ENCODE measurements at regions not wholly inside any gene's neighbourhood (a gene's known extent, or its start where the extent isn't known, plus 50 kb on each side); places are given as distances from the start of the nearest gene placed in this dataset.

DNA sequence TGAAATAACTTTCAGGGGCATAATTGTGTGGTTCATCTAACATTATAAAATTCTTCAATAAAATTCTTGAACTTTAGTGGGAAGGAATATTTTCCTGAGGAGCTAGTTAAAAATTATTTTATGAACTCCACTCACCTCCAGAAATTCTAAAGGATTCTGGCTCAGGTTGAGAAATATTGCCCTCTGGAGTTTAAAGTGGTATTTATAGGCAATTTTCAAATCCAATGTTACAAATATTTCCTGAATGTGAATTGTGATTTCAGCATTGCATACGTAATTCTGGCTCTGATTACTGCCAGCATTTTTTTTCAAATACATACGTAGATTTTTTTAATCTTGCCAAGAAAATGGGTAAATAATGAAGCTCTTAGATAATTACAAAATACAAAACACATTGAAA, 598.2 kb upstream of the ANO3 start:
- intact Hi-C loops (cut with micrococcal nuclease), result no loop called here
- H3K9me2 ChIP-seq (ENCODE audit: insufficient read depth), result no peaks in the 10 kb centered on the region

More for the DNA sequence above, 598.2 kb upstream of the ANO3 start:
- Histone ChIP-seq H3K9ac (ENCODE audit: low read length) (no peak overlapping the region), H2AFZ (ENCODE audit: low read depth, low read length, poor library complexity, severe bottlenecking) (no peak overlapping the region), H3K27me3 (ENCODE audit: insufficient read depth, low read length) (no peaks in the 10 kb centered on the region), H3K9me3 (ENCODE audit: control insufficient read depth in 1 of 2, insufficient read depth in 1 of 2, low read depth in 1 of 2, low read length in 2 of 2) (peaks cover 0 to 8% of the 10 kb centered on the region in 2 experiments; a peak in 1 of 4 replicates), H3K4me2 (ENCODE audit: low read length) (no peak overlapping the region), H3K36me3 (ENCODE audit: control insufficient read depth in 1 of 2, insufficient read depth in 2 of 2, low read length in 2 of 2) (no peaks in the 10 kb centered on the region), H4K20me1 (ENCODE audit: insufficient read depth) (no peaks in the 10 kb centered on the region), H3K79me2 (ENCODE audit: insufficient read depth, low read length) (no peaks in the 10 kb centered on the region), H3K4me3 (replicated peaks in 1 of 2; ENCODE audit: low read depth in 1 of 2, low read length in 2 of 2) (no peak overlapping the region), H3K4me1 (ENCODE audit: control insufficient read depth in 1 of 2, insufficient read depth in 2 of 2, low read length in 2 of 2) (no peaks in the 10 kb centered on the region), H3K27ac (ENCODE audit: low read depth, low read length) (no peak overlapping the region)
- RAD21 ChIA-PET (ENCODE audit: low non-redundant PET in 1 of 2, low total read pairs in 2 of 2, uncharacterized antibody in 2 of 2, unreplicated experiment in 2 of 2), result no interaction called here
- DNase-seq (ENCODE audit: low read depth, low spot score) (no peak), ATAC-seq (no peak)
- POLR2A ChIA-PET, result no interaction called here
- CTCF ChIA-PET, result no interaction called here
- BruUV-seq (replicated peaks), result no TSS peak
- TF ChIP-seq, protein P1, sequence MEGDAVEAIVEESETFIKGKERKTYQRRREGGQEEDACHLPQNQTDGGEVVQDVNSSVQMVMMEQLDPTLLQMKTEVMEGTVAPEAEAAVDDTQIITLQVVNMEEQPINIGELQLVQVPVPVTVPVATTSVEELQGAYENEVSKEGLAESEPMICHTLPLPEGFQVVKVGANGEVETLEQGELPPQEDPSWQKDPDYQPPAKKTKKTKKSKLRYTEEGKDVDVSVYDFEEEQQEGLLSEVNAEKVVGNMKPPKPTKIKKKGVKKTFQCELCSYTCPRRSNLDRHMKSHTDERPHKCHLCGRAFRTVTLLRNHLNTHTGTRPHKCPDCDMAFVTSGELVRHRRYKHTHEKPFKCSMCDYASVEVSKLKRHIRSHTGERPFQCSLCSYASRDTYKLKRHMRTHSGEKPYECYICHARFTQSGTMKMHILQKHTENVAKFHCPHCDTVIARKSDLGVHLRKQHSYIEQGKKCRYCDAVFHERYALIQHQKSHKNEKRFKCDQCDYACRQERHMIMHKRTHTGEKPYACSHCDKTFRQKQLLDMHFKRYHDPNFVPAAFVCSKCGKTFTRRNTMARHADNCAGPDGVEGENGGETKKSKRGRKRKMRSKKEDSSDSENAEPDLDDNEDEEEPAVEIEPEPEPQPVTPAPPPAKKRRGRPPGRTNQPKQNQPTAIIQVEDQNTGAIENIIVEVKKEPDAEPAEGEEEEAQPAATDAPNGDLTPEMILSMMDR (IDR thresholded peaks at IDR 0.05 in 2 of 3, conservative IDR thresholded peaks at IDR 0.05 in 1 of 3; ENCODE audit: borderline replicate concordance in 1 of 3, insufficient read depth in 1 of 3, low read depth in 2 of 3, low read length in 2 of 3), result no peak
- TF ChIP-seq SIN3A (IDR thresholded peaks at IDR 0.05; ENCODE audit: low read depth) (no peak), POLR2A (IDR thresholded peaks at IDR 0.05; ENCODE audit: borderline replicate concordance, extremely low read depth, insufficient read depth, insufficient read length) (no peak), RAD21 (IDR thresholded peaks at IDR 0.05; ENCODE audit: low read depth) (no peak)
- TF ChIP-seq, protein P2, sequence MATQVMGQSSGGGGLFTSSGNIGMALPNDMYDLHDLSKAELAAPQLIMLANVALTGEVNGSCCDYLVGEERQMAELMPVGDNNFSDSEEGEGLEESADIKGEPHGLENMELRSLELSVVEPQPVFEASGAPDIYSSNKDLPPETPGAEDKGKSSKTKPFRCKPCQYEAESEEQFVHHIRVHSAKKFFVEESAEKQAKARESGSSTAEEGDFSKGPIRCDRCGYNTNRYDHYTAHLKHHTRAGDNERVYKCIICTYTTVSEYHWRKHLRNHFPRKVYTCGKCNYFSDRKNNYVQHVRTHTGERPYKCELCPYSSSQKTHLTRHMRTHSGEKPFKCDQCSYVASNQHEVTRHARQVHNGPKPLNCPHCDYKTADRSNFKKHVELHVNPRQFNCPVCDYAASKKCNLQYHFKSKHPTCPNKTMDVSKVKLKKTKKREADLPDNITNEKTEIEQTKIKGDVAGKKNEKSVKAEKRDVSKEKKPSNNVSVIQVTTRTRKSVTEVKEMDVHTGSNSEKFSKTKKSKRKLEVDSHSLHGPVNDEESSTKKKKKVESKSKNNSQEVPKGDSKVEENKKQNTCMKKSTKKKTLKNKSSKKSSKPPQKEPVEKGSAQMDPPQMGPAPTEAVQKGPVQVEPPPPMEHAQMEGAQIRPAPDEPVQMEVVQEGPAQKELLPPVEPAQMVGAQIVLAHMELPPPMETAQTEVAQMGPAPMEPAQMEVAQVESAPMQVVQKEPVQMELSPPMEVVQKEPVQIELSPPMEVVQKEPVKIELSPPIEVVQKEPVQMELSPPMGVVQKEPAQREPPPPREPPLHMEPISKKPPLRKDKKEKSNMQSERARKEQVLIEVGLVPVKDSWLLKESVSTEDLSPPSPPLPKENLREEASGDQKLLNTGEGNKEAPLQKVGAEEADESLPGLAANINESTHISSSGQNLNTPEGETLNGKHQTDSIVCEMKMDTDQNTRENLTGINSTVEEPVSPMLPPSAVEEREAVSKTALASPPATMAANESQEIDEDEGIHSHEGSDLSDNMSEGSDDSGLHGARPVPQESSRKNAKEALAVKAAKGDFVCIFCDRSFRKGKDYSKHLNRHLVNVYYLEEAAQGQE (IDR thresholded peaks at IDR 0.05; ENCODE audit: low read depth), result no peak

Data from HCT116 (cell line).